HFFc6 (cell line): ENCODE measurements at regions not wholly inside any gene's neighbourhood (a gene's known extent, or its start where the extent isn't known, plus 50 kb on each side); places are given as distances from the start of the nearest gene placed in this dataset.
A peak's percentile ranks its signal among the peaks of the same experiment; 100 is the strongest.

Experiments used
- DNase-seq: peaks from one replicate; pipeline ENCODE4 v3.0.0-alpha.2; 2018
- H3K27ac Mint-ChIP-seq: 2 replicates; pipeline ENCODE4 v1.8.0; 2020; ENCODE audit warnings: mild to moderate bottlenecking, mixed read lengths
- H3K27me3 Mint-ChIP-seq: 2 replicates; pipeline ENCODE4 v1.8.0; 2021; ENCODE audit warnings: mild to moderate bottlenecking, moderate library complexity, mixed read lengths; ENCODE audit not compliant: insufficient read depth
- H3K36me3 Mint-ChIP-seq: 2 replicates; pipeline ENCODE4 v1.8.0; 2021; ENCODE audit warnings: low read depth, mixed read lengths
- H3K4me1 Mint-ChIP-seq: 2 replicates; pipeline ENCODE4 v1.8.0; 2020; ENCODE audit warnings: low read depth, mixed read lengths
- H3K4me3 Mint-ChIP-seq: 2 replicates; pipeline ENCODE4 v1.8.0; 2020; ENCODE audit warnings: mild to moderate bottlenecking, moderate library complexity, mixed read lengths
- H3K9me3 Mint-ChIP-seq: 2 replicates; pipeline ENCODE4 v1.8.0; 2020; ENCODE audit warnings: mild to moderate bottlenecking, mixed read lengths
- CTCF ChIP-seq: fragments of 200-600 bp; sonication (generic); IDR thresholded peaks from 2 replicates; pipeline ENCODE4 v1.5.0; 2021; ENCODE audit warnings: antibody characterized with exemption, mild to moderate bottlenecking

- Mint-ChIP-seq H3K27ac (no peak overlapping the region), H3K27me3 (peaks cover 9% of the 10 kb centered on the region), H3K36me3 (no peaks in the 10 kb centered on the region), H3K4me1 (peaks cover 21% of the 10 kb centered on the region), H3K9me3 (no peaks in the 10 kb centered on the region), H3K4me3 (no peak overlapping the region)
- TF ChIP-seq CTCF: no peak
- DNase-seq: no peak
These were observed 354.5 kb upstream of the ZMIZ1 start for GRCh38 chr10:78714225-78714624.

GRCh38 chr10:78715435-78715834 lies 353.3 kb upstream of the ZMIZ1 start:
- no peak for TF ChIP-seq CTCF
- H3K36me3 Mint-ChIP-seq: no peaks in the 10 kb centered on the region
- H3K4me3 Mint-ChIP-seq: no peak overlapping the region
- H3K4me1 Mint-ChIP-seq: peaks cover 21% of the 10 kb centered on the region
- H3K27me3 Mint-ChIP-seq: peaks cover 12% of the 10 kb centered on the region
- no peak overlapping the region for H3K27ac Mint-ChIP-seq
- DNase-seq: no peak
- no peaks in the 10 kb centered on the region for H3K9me3 Mint-ChIP-seq

GRCh38 chr10:78716043-78716660 lies 352.6 kb upstream of the ZMIZ1 start:
- Mint-ChIP-seq H3K4me3 (no peak overlapping the region), H3K9me3 (no peaks in the 10 kb centered on the region), H3K36me3 (no peaks in the 10 kb centered on the region), H3K27me3 (peaks cover 17% of the 10 kb centered on the region), H3K27ac (no peak overlapping the region), H3K4me1 (peaks cover 21% of the 10 kb centered on the region)
- TF ChIP-seq CTCF: no peak
- no peak for DNase-seq

GRCh38 chr10:78717200-78717599 lies 351.6 kb upstream of the ZMIZ1 start:
- H3K9me3 Mint-ChIP-seq: no peaks in the 10 kb centered on the region
- no peaks in the 10 kb centered on the region for H3K36me3 Mint-ChIP-seq
- H3K27ac Mint-ChIP-seq: no peak overlapping the region; the same call in 1 of the 2 replicates
- peaks cover 21% of the 10 kb centered on the region for H3K4me1 Mint-ChIP-seq
- H3K4me3 Mint-ChIP-seq: no peak overlapping the region
- TF ChIP-seq CTCF: no peak
- peak; percentile 49 for DNase-seq
- H3K27me3 Mint-ChIP-seq: peaks cover 17% of the 10 kb centered on the region

- H3K36me3 Mint-ChIP-seq: no peaks in the 10 kb centered on the region
- no peak overlapping the region for H3K27ac Mint-ChIP-seq
- H3K4me3 Mint-ChIP-seq: no peak overlapping the region
- TF ChIP-seq CTCF: no peak
- H3K9me3 Mint-ChIP-seq: no peaks in the 10 kb centered on the region
- peaks cover 17% of the 10 kb centered on the region for H3K27me3 Mint-ChIP-seq
- H3K4me1 Mint-ChIP-seq: peaks cover 21% of the 10 kb centered on the region
- DNase-seq: no peak
These were observed 350.7 kb upstream of the ZMIZ1 start for GRCh38 chr10:78718032-78718572.
